ENCODE measurements at regions not wholly inside any gene's neighbourhood (a gene's known extent, or its start where the extent isn't known, plus 50 kb on each side); places are given as distances from the start of the nearest gene placed in this dataset.
A peak's percentile ranks its signal among the peaks of the same experiment; 100 is the strongest.

- 86 to 91% methylated on average over 1 of the region's 1 CpG for WGBS, 2 donors
These were observed 606.7 kb downstream of the TAF11L14 start for GRCh38 chr5:18240971-18241370.

DNA sequence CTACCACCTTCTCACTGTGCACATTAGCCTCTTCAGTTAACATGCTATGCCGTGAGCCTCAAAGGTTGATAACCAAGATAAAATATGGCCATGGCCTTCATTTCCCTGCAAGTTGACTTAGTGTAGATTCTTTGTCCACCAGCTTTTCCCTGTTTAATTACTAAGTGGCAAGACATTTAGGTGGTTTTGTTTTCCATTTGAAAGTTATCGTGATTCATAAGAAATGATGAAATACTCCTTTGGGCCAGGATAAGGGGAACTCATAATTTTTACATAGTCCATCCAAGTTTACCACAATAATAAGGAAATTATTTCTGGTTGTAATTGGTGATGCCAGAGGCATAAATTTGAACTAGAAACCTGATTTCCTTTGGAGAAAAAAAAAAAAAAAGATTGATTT, 609.6 kb downstream of the TAF11L14 start:
- DNase-seq (no peak), ATAC-seq (ENCODE audit: insufficient read depth, low FRiP score) (no peak)
- TF ChIP-seq, protein P1, sequence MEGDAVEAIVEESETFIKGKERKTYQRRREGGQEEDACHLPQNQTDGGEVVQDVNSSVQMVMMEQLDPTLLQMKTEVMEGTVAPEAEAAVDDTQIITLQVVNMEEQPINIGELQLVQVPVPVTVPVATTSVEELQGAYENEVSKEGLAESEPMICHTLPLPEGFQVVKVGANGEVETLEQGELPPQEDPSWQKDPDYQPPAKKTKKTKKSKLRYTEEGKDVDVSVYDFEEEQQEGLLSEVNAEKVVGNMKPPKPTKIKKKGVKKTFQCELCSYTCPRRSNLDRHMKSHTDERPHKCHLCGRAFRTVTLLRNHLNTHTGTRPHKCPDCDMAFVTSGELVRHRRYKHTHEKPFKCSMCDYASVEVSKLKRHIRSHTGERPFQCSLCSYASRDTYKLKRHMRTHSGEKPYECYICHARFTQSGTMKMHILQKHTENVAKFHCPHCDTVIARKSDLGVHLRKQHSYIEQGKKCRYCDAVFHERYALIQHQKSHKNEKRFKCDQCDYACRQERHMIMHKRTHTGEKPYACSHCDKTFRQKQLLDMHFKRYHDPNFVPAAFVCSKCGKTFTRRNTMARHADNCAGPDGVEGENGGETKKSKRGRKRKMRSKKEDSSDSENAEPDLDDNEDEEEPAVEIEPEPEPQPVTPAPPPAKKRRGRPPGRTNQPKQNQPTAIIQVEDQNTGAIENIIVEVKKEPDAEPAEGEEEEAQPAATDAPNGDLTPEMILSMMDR (IDR thresholded peaks at IDR 0.05; ENCODE audit: control extremely low read depth, extremely low read depth): no peak
- no peak overlapping the region for H3K9ac ChIP-seq (ENCODE audit: insufficient read depth in 1 of 2, low read length in 2 of 2)
- no peaks in the 10 kb centered on the region for H3K27me3 ChIP-seq (ENCODE audit: control insufficient read depth in 3 of 3, insufficient read depth in 3 of 3, low read length in 2 of 3)
- WGBS, 2 donors: 76 to 77% methylated on average over 2 of the region's 2 CpGs
- no peak overlapping the region for H3K4me3 ChIP-seq
- peaks cover 0 to 2% (median 0%) of the 10 kb centered on the region in 4 donors for H3K9me3 ChIP-seq (ENCODE audit: control insufficient read depth in 4 of 4, insufficient read depth in 3 of 4, low read length in 3 of 4)
- no peak overlapping the region for H3K27ac ChIP-seq (ENCODE audit: low read depth in 1 of 2, low read length in 1 of 2)
- no peaks in the 10 kb centered on the region for H3K4me1 ChIP-seq (ENCODE audit: control insufficient read depth in 5 of 5, insufficient read depth in 5 of 5, low read length in 5 of 5)
- H3K36me3 ChIP-seq (ENCODE audit: control insufficient read depth in 4 of 4, insufficient read depth in 4 of 4, low read length in 4 of 4): no peaks in the 10 kb centered on the region

More at GRCh38 chr5:18240971-18241370, 606.7 kb downstream of the TAF11L14 start:
- no peaks in the 10 kb centered on the region for H3K4me1 ChIP-seq (ENCODE audit: control insufficient read depth in 5 of 5, insufficient read depth in 5 of 5, low read length in 5 of 5)
- ATAC-seq (ENCODE audit: insufficient read depth, low FRiP score) (no peak), DNase-seq (no peak)
- H3K27ac ChIP-seq (ENCODE audit: low read depth in 1 of 2, low read length in 1 of 2): no peak overlapping the region
- H3K36me3 ChIP-seq (ENCODE audit: control insufficient read depth in 4 of 4, insufficient read depth in 4 of 4, low read length in 4 of 4): no peaks in the 10 kb centered on the region
- TF ChIP-seq, protein P1 (IDR thresholded peaks at IDR 0.05; ENCODE audit: control extremely low read depth, extremely low read depth): no peak
- H3K4me3 ChIP-seq: no peak overlapping the region
- H3K9me3 ChIP-seq (ENCODE audit: control insufficient read depth in 4 of 4, insufficient read depth in 3 of 4, low read length in 3 of 4): no peaks in the 10 kb centered on the region
- no peaks in the 10 kb centered on the region for H3K27me3 ChIP-seq (ENCODE audit: control insufficient read depth in 3 of 3, insufficient read depth in 3 of 3, low read length in 2 of 3)
- H3K9ac ChIP-seq (ENCODE audit: insufficient read depth in 1 of 2, low read length in 2 of 2): no peak overlapping the region

DNA sequence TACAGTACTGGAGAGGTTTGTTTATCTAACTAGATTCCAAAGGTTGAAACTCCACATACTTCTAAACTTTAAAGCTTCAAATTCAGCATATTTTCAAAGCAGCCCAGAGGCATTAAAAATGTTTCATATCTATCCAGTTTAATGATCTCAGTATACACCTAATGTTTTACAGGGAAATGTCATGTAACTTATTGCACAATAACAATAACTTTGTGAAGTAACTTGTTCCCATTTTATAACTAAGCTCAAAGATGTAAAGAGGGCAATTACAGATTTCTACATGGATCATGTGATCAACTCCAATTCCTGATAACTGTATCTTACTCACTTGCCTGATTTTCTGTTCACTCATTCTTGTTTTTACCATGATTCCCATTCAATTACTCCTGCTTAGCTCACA, 610.0 kb downstream of the TAF11L14 start:
- no peak overlapping the region for H3K4me3 ChIP-seq
- H3K9ac ChIP-seq (ENCODE audit: insufficient read depth in 1 of 2, low read length in 2 of 2): no peak overlapping the region
- no peaks in the 10 kb centered on the region for H3K27me3 ChIP-seq (ENCODE audit: control insufficient read depth in 3 of 3, insufficient read depth in 3 of 3, low read length in 2 of 3)
- TF ChIP-seq, protein P1 (IDR thresholded peaks at IDR 0.05; ENCODE audit: control extremely low read depth, extremely low read depth): no peak
- ATAC-seq (ENCODE audit: insufficient read depth, low FRiP score) (no peak), DNase-seq (peak in 2 of 3 donors; percentile 2 to 3)
- no peaks in the 10 kb centered on the region for H3K36me3 ChIP-seq (ENCODE audit: control insufficient read depth in 4 of 4, insufficient read depth in 4 of 4, low read length in 4 of 4)
- no peaks in the 10 kb centered on the region for H3K4me1 ChIP-seq (ENCODE audit: control insufficient read depth in 5 of 5, insufficient read depth in 5 of 5, low read length in 5 of 5)
- no peak overlapping the region for H3K27ac ChIP-seq (ENCODE audit: low read depth in 1 of 2, low read length in 1 of 2)
- peaks cover 0 to 2% (median 0%) of the 10 kb centered on the region in 4 donors for H3K9me3 ChIP-seq (ENCODE audit: control insufficient read depth in 4 of 4, insufficient read depth in 3 of 4, low read length in 3 of 4)

- H3K36me3 ChIP-seq (ENCODE audit: control insufficient read depth in 4 of 4, insufficient read depth in 4 of 4, low read length in 4 of 4): no peaks in the 10 kb centered on the region
- no peak overlapping the region for H3K9ac ChIP-seq (ENCODE audit: insufficient read depth in 1 of 2, low read length in 2 of 2)
- H3K4me1 ChIP-seq (ENCODE audit: control insufficient read depth in 5 of 5, insufficient read depth in 5 of 5, low read length in 5 of 5): no peaks in the 10 kb centered on the region
- no peaks in the 10 kb centered on the region for H3K27me3 ChIP-seq (ENCODE audit: control insufficient read depth in 3 of 3, insufficient read depth in 3 of 3, low read length in 2 of 3)
- TF ChIP-seq, protein P1 (IDR thresholded peaks at IDR 0.05; ENCODE audit: control extremely low read depth, extremely low read depth): no peak
- H3K9me3 ChIP-seq (ENCODE audit: control insufficient read depth in 4 of 4, insufficient read depth in 3 of 4, low read length in 3 of 4): peaks cover 0 to 9% (median 3%) of the 10 kb centered on the region in 4 donors
- WGBS, 2 donors: 93 to 94% methylated on average over 3 of the region's 3 CpGs
- H3K27ac ChIP-seq (ENCODE audit: low read depth in 1 of 2, low read length in 1 of 2): no peak overlapping the region
- ATAC-seq (ENCODE audit: insufficient read depth, low FRiP score) (no peak), DNase-seq (no peak)
- no peak overlapping the region for H3K4me3 ChIP-seq
These were observed 618.3 kb downstream of the TAF11L14 start for GRCh38 chr5:18252559-18252958.
